ENCODE measurements at regions not wholly inside any gene's neighbourhood (a gene's known extent, or its start where the extent isn't known, plus 50 kb on each side); places are given as distances from the start of the nearest gene placed in this dataset.

GRCh38 chr3:55174747-55175146 is 246.9 kb upstream of the LRTM1 start:
- no peaks in the 10 kb centered on the region for H3K79me2 ChIP-seq (ENCODE audit: insufficient read depth, low read length)
- DNase-seq = no peak
- H3K4me1 ChIP-seq (ENCODE audit: insufficient read depth, low read length) = no peaks in the 10 kb centered on the region
- H3K9ac ChIP-seq (ENCODE audit: low read depth, low read length) = no peak overlapping the region
- H4K20me1 ChIP-seq (ENCODE audit: insufficient read depth, low read length) = no peaks in the 10 kb centered on the region; the same call in 1 of the 2 replicates
- no peak overlapping the region for H2AFZ ChIP-seq (ENCODE audit: low read depth, low read length)
- no peak overlapping the region for H3K4me2 ChIP-seq (ENCODE audit: insufficient read depth, low read length)
- no peak overlapping the region for H3K27ac ChIP-seq (ENCODE audit: low read length)
- H3K27me3 ChIP-seq (ENCODE audit: insufficient read depth, low read length, poor library complexity) = no peaks in the 10 kb centered on the region
- no peak for ATAC-seq (ENCODE audit: insufficient read depth, low read depth)
- H3K36me3 ChIP-seq (ENCODE audit: insufficient read depth, low read length) = no peaks in the 10 kb centered on the region
- H3K9me3 ChIP-seq (ENCODE audit: insufficient read depth, low read length, severe bottlenecking) = no peaks in the 10 kb centered on the region
- H3K4me3 ChIP-seq (ENCODE audit: low read depth in 1 of 2, low read length in 2 of 2) = no peak overlapping the region
- no peak for TF ChIP-seq EZH2 (IDR thresholded peaks at IDR 0.05; ENCODE audit: borderline replicate concordance, low read depth, low read length, severe bottlenecking)

GRCh38 chr3:55173504-55173903 is 245.6 kb upstream of the LRTM1 start:
- Histone ChIP-seq H3K9me3 (ENCODE audit: insufficient read depth, low read length, severe bottlenecking) (no peaks in the 10 kb centered on the region), H3K27ac (ENCODE audit: low read length) (no peak overlapping the region), H4K20me1 (ENCODE audit: insufficient read depth, low read length) (no peaks in the 10 kb centered on the region; the same call in 1 of the 2 replicates), H3K79me2 (ENCODE audit: insufficient read depth, low read length) (no peaks in the 10 kb centered on the region), H3K9ac (ENCODE audit: low read depth, low read length) (no peak overlapping the region), H3K27me3 (ENCODE audit: insufficient read depth, low read length, poor library complexity) (no peaks in the 10 kb centered on the region), H2AFZ (ENCODE audit: low read depth, low read length) (no peak overlapping the region), H3K4me1 (ENCODE audit: insufficient read depth, low read length) (no peaks in the 10 kb centered on the region), H3K4me2 (ENCODE audit: insufficient read depth, low read length) (no peak overlapping the region), H3K36me3 (ENCODE audit: insufficient read depth, low read length) (no peaks in the 10 kb centered on the region), H3K4me3 (ENCODE audit: low read depth in 1 of 2, low read length in 2 of 2) (no peak overlapping the region)
- DNase-seq (no peak), ATAC-seq (ENCODE audit: insufficient read depth, low read depth) (no peak)
- TF ChIP-seq CTCF (IDR thresholded peaks at IDR 0.05; ENCODE audit: borderline replicate concordance, extremely low read depth, low read length, poor library complexity, severe bottlenecking) = no peak

GRCh38 chr3:55172913-55173312 is 245.1 kb upstream of the LRTM1 start:
- no peak for ATAC-seq (ENCODE audit: insufficient read depth, low read depth)
- no peak for DNase-seq
- Histone ChIP-seq H3K36me3 (ENCODE audit: insufficient read depth, low read length) (no peaks in the 10 kb centered on the region), H3K79me2 (ENCODE audit: insufficient read depth, low read length) (no peaks in the 10 kb centered on the region), H3K4me3 (ENCODE audit: low read depth in 1 of 2, low read length in 2 of 2) (no peak overlapping the region), H3K9me3 (ENCODE audit: insufficient read depth, low read length, severe bottlenecking) (no peaks in the 10 kb centered on the region), H3K27me3 (ENCODE audit: insufficient read depth, low read length, poor library complexity) (no peaks in the 10 kb centered on the region), H2AFZ (ENCODE audit: low read depth, low read length) (no peak overlapping the region), H3K4me2 (ENCODE audit: insufficient read depth, low read length) (no peak overlapping the region), H3K4me1 (ENCODE audit: insufficient read depth, low read length) (no peaks in the 10 kb centered on the region), H4K20me1 (ENCODE audit: insufficient read depth, low read length) (no peaks in the 10 kb centered on the region; the same call in 1 of the 2 replicates), H3K27ac (ENCODE audit: low read length) (no peak overlapping the region), H3K9ac (ENCODE audit: low read depth, low read length) (no peak overlapping the region)
- no peak for TF ChIP-seq CTCF (IDR thresholded peaks at IDR 0.05; ENCODE audit: borderline replicate concordance, extremely low read depth, low read length, poor library complexity, severe bottlenecking)
- no peak for TF ChIP-seq EZH2 (IDR thresholded peaks at IDR 0.05; ENCODE audit: borderline replicate concordance, low read depth, low read length, severe bottlenecking)

- DNase-seq (no peak), ATAC-seq (ENCODE audit: insufficient read depth, low read depth) (no peak)
- no peak overlapping the region for H3K9ac ChIP-seq (ENCODE audit: low read depth, low read length)
- H3K9me3 ChIP-seq (ENCODE audit: insufficient read depth, low read length, severe bottlenecking) = no peaks in the 10 kb centered on the region
- H4K20me1 ChIP-seq (ENCODE audit: insufficient read depth, low read length) = no peaks in the 10 kb centered on the region
- no peaks in the 10 kb centered on the region for H3K36me3 ChIP-seq (ENCODE audit: insufficient read depth, low read length)
- H3K27me3 ChIP-seq (ENCODE audit: insufficient read depth, low read length, poor library complexity) = no peaks in the 10 kb centered on the region
- H3K4me1 ChIP-seq (ENCODE audit: insufficient read depth, low read length) = no peaks in the 10 kb centered on the region
- no peak for TF ChIP-seq CTCF (IDR thresholded peaks at IDR 0.05; ENCODE audit: borderline replicate concordance, extremely low read depth, low read length, poor library complexity, severe bottlenecking)
- H2AFZ ChIP-seq (ENCODE audit: low read depth, low read length) = no peak overlapping the region
- H3K27ac ChIP-seq (ENCODE audit: low read length) = no peak overlapping the region
- H3K4me3 ChIP-seq (ENCODE audit: low read depth in 1 of 2, low read length in 2 of 2) = no peak overlapping the region
- no peaks in the 10 kb centered on the region for H3K79me2 ChIP-seq (ENCODE audit: insufficient read depth, low read length)
- no peak overlapping the region for H3K4me2 ChIP-seq (ENCODE audit: insufficient read depth, low read length)
Observed at GRCh38 chr3:55170444-55170843, 242.6 kb upstream of the LRTM1 start.

Measured in DND-41 (cell line).